HG02642 (cell line): ENCODE measurements at regions not wholly inside any gene's neighbourhood (a gene's known extent, or its start where the extent isn't known, plus 50 kb on each side); places are given as distances from the start of the nearest gene placed in this dataset.
"Not testable (repeated sequence)": the region's sequence is repeated elsewhere in the genome, so short reads cannot be mapped to it uniquely, and the experiment has no call there.

Experiments
- ATAC-seq: cut with Tn5 transposase; IDR thresholded peaks from one replicate; pipeline ENCODE4 v1.9.1; 2021; ENCODE audit warnings: mild to moderate bottlenecking; ENCODE audit not compliant: unreplicated experiment, poor library complexity

DNA sequence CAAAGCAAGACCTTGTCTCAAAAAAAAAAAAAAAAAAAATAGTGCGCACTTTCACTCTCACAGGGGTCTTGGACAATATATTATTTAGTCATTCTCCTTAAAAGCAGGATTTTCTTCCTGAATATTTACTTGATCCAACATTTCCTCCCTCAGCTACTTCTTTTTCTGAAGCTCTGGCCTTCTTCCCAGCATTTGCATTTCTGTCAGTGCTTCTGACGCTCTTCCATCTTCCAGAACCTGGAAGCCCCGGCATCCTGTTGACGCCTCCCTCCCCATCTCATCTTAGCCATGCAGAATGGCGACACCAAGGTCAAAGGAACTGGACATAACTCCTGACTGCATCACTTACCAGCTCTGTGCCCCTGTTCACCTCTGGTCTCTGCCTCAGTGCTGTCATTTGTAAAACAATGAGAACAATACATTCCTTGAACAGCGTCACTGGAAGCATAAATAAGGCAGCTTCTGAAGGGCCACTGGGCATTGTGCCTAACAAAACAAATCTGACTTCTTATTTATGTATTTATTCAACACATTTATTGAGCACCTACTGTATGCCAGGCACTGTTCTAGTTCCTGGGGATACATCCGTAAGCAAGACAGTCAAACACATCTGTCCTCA lies 90.9 kb upstream of the MDM1 start:
- no peak for ATAC-seq

- no peak for ATAC-seq
These were observed 93.8 kb upstream of the MDM1 start for GRCh38 chr12:68425998-68426397.

DNA sequence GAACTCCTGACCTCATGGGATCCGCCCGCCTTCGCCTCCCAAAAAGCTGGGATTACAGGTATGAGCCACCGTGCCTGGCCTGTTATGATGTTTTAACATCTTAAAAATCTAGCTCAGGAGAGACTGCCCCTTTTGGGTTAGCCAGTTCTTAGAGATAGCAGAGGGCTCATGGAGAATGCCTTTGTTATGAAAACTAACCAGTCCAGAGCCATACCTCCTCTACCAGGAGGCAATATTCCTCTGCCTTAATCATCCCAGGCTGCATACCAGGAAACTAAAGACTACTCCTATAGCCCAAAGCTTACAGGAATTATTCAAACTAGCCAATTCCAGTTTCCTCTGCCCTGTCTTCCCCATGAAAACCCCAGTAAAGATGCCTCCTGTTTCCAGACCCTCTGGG lies 96.0 kb upstream of the MDM1 start:
- no peak for ATAC-seq

- no peak for ATAC-seq
These were observed 96.8 kb upstream of the MDM1 start for GRCh38 chr12:68428724-68429501.

DNA sequence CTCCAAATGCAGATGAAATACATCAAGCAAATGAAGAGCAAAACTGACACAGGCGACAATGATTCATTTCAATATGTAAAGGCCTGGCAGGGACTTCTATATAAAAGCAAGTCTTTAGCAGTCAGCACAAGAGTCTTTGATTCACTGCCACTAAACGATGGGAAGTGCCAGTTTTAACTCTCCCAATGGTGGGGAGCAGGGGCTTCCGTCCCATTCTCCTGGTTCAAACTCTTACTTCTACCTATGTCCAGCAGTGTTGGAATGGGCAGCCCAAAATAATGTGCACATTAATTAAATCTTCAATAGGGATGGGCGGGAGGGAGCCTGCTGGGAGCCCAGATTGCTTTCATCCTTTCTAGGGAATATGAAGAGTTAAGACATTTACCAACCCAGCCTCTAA lies 97.5 kb upstream of the MDM1 start:
- ATAC-seq = no peak

DNA sequence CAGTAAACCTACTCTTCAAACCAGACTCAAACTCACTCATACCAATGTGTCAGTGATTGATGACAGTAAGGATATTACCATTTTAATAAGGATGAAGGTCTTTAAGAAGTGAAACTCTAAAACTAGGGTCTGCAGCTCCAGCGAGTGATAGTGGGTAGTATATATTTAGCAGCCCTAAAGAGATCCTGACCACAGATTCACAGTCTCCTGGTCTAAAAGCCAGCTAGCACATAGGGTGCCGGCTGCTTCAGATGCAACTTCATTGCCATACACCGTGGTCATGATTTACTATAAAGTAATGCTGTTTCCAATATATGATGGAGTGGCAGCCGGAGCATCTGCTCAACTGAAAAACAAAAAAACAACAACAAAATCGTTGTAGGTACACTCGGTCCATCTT lies 99.6 kb upstream of the MDM1 start:
- no peak for ATAC-seq

- ATAC-seq = no peak
These were observed 100.5 kb upstream of the MDM1 start for GRCh38 chr12:68432622-68433021.

DNA sequence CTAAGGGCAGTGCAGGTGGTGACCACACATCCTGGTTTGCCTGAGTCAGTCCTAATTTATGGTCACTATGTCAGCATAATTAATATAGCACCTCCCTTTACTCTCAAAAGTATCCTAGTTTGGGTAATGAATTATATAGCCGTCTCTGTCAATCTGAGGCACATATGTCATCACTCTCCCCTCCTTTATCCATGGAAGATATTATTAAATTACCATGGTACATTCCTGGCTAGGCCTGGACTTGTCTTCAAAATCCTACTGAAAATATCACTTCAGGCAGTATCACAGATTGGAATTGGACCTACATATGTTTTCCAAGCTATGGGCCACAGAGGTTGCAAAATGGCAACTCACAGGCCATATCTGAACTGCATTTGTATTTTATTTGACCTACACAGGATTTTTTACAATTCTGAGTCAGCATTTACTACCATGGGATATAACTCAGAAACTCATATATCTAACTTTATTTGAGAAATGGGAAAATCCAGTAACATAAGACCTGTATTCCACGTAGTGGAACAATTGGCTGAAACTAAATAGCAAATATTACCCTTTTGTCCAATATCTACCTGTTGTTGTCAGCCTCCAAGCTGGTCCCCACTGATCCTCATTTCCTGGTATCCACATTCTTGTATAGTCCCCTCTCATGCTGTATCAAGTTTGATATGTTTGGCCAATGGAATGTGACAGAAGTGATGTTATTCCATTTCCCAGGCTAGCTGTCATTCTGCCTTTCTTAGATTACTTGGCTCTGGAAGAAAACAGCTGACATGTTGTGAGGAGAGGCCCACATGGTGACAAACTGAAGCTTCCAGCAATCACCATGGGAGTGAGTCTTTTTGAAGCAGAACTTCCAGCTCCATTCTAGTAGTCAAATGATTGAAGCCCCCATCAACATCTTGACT lies 102.5 kb upstream of the MDM1 start:
- ATAC-seq = no peak

DNA sequence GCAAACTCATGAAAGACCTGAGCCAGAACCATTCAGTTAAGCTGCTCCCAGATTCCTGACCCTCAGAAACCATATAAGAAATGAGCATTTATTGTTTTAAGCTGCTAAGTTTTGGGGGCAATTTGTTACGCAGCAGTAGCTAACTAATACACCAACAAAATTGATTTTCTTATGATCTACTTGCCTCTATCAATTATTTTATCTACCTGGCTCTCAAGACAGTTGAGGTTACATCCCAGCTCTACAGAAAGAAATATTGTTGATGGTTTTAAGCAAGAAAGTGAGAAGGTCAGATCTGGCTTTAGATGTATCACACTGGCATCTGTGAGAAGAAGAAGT lies 103.1 kb upstream of the MDM1 start:
- ATAC-seq = no peak

- no peak for ATAC-seq
These were observed 103.7 kb upstream of the MDM1 start for GRCh38 chr12:68435816-68436215.

GRCh38 chr12:68438601-68439000 lies 106.4 kb upstream of the MDM1 start:
- no peak for ATAC-seq

DNA sequence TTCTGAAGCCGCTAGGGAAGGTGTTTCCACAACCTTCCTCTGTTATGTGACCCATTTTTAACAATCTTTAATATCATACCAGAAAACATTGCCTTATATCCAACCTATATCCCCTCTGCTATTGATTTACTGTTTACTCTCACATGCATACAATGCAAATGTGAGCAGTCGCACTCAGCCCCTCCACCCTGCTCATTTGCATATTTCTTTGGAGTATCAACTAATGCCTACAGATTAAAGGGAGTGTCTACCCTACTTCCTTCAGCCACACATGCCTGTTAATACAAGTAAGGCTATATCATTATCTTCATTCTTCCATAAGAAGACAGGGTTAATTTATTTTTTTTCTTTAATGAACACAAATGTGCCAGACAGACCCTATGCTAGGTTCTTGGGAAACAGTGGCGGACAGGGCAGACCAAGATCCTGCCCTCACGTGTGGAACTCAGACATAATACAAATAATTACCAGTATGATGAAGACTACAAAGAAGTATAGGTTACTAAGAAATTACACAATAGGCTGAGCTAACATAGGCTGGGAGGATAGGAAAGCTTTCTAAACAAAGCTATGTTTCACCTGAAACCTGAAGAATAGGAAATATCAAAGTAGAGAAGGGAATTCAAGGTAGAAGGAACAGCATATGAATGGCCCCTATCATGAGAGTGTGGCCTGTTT lies 107.3 kb upstream of the MDM1 start:
- ATAC-seq = no peak

GRCh38 chr12:68440068-68440581 lies 108.0 kb upstream of the MDM1 start:
- no peak for ATAC-seq

GRCh38 chr12:68441167-68441566 lies 109.0 kb upstream of the MDM1 start:
- ATAC-seq = no peak

GRCh38 chr12:68442353-68442972 lies 110.3 kb upstream of the MDM1 start:
- not testable (repeated sequence) for ATAC-seq

GRCh38 chr12:68443695-68444094 lies 111.5 kb upstream of the MDM1 start:
- ATAC-seq = not testable (repeated sequence)

DNA sequence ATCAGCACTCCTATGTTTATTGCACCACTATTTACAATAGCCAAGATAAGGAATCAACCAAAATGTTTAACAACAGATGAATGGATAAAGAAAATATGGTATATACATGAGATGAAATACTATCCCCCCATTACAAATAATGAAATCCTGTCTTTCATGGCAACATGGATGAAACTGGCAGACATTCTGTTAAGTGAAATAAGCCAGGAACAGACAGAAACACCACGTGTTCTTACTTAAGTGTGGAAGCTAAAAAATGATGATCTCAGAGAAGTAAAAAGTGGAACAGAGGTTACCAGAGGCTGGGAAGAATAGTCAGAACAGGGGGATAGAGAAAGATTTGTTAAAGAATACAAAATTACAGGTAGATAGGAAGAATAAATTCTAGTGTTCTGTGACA lies 113.7 kb upstream of the MDM1 start:
- ATAC-seq = no peak

- no peak for ATAC-seq
These were observed 114.2 kb upstream of the MDM1 start for GRCh38 chr12:68446384-68446783.

DNA sequence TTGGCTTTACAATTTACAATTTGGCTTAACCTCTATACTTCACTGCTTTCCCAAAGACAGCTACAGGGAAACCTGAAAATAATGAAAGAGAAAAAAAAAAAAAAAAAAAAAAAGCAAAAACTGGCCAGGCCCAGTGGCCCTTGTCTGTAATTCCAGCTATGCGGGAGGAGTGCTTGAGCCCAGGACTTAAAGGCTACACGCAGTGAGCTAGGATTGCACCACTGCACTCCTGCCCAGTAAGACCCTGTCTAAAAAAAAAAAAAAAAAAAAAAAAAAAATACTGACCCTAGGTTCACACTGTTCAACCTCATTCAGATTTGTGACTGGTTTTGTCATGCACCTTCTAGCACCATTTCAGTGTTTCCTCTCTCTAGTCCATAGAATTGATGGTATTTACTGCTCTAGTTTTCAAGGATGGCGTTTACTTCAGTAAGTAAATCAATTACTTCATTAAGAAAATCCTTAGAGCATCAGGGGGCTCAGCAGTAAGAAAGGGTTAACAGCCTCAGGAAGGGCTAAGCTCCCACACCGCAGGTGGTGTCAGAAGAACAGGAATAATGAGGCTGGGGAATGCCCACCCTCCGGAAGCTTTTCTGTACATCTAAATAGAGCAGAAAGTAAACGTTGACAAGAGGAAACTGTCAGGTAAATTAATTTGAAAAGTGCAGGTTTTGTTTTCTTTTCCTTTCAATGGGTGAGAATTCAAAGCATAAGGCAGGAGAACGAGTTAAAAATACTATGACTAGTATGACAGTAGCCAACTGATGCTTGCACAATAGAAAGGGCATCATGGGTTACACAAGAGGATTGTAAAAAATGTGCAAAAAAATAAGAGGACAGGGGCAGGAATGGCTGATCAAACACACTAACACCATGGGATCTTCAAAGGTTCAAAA lies 115.0 kb upstream of the MDM1 start:
- no peak for ATAC-seq
